ENCODE measurements at regions not wholly inside any gene's neighbourhood (a gene's known extent, or its start where the extent isn't known, plus 50 kb on each side); places are given as distances from the start of the nearest gene placed in this dataset.

DNA sequence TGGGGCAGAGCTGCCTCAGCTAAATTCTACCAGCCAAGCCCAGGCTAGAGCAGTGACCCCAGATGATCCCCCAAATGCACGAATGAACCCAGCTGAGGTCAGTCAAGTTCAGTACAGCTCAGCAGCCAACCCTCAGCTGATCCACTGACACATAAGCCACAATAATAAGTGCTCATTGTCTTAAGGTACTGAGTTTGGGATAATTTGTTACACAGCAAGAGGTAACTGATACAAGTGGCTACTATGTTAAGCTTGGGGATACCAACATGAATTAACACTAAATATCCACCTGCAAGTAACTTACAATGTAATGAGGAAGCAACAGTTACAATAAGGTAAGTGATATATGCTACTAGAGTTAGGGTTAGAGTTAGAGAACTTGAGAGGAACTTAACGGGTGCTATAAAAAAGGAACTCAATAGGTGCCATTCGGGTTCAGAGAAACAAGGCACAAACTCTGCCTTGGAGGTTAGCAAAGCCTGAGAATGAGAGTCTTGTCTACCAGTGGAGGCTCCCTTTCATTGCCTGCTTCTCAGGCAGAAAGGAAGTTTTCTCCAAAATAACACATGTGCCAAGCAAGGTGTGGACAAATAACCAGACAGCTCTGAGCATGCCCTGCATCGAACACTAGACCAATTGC, 189.4 kb downstream of the ARL4C start:
- no peak for DNase-seq (ENCODE audit: low read depth)

GRCh38 chr2:234306426-234307173, 190.3 kb downstream of the ARL4C start:
- DNase-seq (ENCODE audit: low read depth), result peak; percentile 43

GRCh38 chr2:234305846-234306245, 191.0 kb downstream of the ARL4C start:
- peak; percentile 81 for DNase-seq (ENCODE audit: low read depth)

- DNase-seq (ENCODE audit: low read depth), result peak; percentile 88
These were observed 191.9 kb downstream of the ARL4C start for GRCh38 chr2:234304950-234305349.

GRCh38 chr2:234302664-234302991, 194.3 kb downstream of the ARL4C start:
- no peak for DNase-seq (ENCODE audit: low read depth)

DNA sequence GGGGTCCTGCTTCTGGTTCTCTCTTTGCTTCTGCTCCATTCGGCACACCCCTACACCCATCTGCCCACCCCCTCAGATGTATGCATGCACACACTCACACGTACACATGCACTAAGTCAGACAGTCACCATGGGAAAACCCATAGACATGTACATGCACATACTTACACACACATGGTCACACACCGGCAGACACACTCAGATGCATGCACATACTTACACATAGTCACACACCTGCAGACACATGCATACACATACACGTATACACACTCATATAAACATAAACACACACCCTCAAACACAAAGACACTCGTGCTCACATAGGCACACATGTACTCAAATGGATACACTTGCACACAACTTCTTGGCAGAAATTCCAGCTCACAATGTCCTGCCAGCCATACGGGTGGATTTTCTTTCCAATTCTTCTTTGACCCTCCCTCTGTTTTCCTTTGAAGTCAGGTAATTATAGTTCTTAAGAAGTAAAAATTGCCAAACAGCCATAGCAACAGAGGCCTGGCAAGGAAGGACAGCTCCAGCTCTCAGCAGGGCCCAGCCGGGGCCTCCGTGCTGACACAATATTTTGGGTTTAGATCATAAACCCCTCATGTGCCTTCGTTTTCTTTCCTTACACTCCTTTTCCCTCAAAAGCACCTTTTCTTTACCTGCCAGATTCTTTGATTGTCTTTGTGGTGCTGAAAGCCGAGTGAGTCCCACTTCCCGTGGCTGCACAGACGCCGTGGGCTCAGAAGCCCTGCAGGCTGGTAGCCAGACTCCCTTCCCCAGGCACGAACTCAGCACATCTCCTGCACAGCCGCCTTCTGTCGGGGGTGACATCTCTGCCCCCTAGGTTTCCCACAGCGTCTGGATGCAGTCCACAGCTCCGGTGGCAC, 195.7 kb downstream of the ARL4C start:
- no peak for DNase-seq (ENCODE audit: low read depth)

DNA sequence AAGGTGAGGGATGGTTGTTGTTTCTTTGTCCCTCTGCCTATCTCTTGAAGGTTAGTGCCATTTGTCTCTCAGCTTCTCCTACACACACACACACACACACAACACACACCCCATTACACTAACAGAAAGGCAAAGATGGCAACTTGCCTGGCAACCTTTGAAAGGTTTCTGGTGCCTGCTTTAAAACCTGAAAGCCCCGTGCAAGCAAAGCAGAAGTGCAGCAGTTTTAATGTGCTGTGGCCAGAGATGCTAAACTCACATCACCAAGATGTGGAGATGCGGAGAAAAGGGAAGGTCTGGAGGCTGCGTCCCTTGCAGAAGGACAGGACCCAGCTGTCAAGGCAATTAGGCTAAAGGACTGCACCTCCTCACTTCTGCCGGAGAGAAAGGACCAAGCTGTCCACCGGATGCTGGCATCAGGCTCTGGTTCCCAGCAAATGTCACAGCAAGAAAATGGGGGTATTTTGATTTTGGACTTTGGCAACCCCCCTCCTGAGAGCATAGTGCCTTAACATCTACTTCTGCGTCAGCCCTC, 196.4 kb downstream of the ARL4C start:
- no peak for DNase-seq (ENCODE audit: low read depth)

- DNase-seq (ENCODE audit: low read depth), result no peak
These were observed 198.0 kb downstream of the ARL4C start for GRCh38 chr2:234298918-234299317.

- no peak for DNase-seq (ENCODE audit: low read depth)
These were observed 199.9 kb downstream of the ARL4C start for GRCh38 chr2:234296991-234297390.

- no peak for DNase-seq (ENCODE audit: low read depth)
These were observed 202.9 kb downstream of the ARL4C start for GRCh38 chr2:234293973-234294372.

GRCh38 chr2:234292962-234293243, 204.0 kb downstream of the ARL4C start:
- no peak for DNase-seq (ENCODE audit: low read depth)

- peak; percentile 25 for DNase-seq (ENCODE audit: low read depth)
These were observed 204.5 kb downstream of the ARL4C start for GRCh38 chr2:234292205-234292961.

DNA sequence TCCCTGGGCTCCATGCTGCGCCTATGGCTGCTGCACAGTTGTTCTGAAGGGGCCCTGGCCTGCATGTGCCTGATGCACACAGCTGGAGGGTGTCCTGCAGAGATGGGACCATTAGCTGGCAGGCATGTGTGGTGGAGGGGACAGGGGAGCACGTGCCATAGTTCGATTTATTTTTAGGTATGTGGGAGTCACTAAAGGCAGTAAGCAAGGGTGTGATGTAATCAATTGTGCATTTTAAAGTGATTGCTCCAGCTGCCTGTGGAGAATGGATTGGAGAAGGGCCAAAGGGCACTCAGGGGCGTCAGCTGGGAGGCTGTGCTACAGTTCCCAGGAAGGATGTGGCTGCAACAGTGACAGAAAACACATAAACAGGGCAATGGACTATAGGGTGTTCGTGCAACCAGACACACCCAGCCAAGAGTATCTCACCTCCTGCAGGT, 205.1 kb downstream of the ARL4C start:
- DNase-seq (ENCODE audit: low read depth), result peak; percentile 77

GRCh38 chr2:234290671-234291070, 206.2 kb downstream of the ARL4C start:
- DNase-seq (ENCODE audit: low read depth), result peak; percentile 16

DNA sequence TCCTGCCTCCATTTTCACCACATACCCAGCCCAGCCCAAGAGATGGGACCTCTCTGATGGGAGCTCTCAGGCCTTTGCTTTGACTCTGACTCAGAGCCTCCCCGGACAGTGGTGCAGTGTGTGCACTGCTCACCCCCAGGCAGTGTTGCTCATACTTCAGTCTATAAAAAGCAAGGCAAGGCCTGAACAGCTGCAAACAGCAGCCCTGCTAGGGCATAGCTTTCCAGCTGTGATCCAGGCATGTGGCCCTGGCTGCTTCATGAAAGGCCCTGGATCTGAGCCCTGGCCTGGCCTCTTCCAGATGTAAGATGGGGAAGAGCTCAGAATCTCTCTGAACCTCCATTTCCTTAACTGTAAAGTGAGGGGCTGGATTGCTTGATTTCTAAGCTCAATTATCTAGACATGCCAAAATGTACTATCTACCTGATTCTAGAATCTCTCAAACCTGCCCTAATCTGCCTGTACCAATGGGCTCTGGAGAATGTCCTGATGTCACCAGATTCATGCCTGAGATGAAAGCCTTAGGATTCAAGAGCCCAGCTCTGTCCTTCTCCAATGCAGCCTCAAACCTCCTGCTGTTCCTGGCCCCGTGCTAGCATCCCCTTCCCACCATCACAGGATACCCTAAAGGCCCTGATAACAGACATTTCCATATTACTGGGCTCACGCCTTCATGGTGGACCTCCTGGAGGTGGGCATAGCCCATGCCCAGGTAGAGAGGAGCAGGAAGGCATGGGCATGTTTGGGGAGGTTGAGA, 206.9 kb downstream of the ARL4C start:
- peak; percentile 88 for DNase-seq (ENCODE audit: low read depth)

- DNase-seq (ENCODE audit: low read depth), result peak; percentile 56
These were observed 207.9 kb downstream of the ARL4C start for GRCh38 chr2:234288974-234289455.

GRCh38 chr2:234287650-234288049, 209.2 kb downstream of the ARL4C start:
- DNase-seq (ENCODE audit: low read depth), result no peak

DNA sequence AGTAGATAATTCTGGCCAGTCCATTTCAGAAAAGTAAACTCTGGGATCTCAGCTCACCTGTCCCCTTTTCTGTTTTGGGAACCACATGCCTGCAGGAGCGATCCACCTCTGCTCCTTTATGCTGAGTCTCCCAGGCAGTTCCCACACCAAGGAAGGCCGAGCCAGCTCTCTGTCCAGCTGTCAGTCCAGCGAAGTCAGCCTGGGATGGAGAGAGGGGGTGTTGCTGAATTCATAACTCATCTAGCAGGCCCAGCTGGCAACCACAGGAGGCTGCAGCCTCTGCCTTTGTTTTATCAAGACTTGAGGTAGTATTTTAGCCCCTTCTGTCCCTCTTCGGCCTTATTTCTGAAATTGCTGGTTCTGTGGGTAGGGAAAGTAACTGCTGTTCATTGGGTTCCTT, 209.9 kb downstream of the ARL4C start:
- DNase-seq (ENCODE audit: low read depth), result peak; percentile 55

DNA sequence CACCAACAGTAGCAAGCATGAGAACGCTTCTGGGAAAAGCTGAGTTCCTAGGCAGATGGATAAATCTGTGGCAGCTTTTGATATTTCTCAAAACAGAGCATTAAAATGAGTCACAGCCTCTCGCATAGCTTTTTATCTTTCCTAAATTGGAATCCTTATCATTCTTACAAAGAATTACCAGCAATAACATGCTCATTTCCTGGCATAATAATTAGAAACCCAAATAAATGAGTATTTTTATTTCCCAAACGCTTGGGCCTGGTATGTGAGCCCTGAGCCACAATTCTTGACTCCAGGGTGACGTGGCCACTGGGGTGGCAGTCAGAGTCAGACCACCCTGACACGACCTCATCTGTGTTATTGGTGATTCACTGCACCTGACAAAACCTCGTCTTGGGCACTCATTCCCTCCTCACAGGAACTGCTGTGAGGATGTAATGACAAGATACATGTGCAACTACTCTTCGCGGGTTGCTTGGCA, 210.7 kb downstream of the ARL4C start:
- DNase-seq (ENCODE audit: low read depth), result peak; percentile 87

- no peak for DNase-seq (ENCODE audit: low read depth)
These were observed 211.3 kb downstream of the ARL4C start for GRCh38 chr2:234285541-234285940.

- DNase-seq (ENCODE audit: low read depth), result peak; percentile 60
These were observed 217.2 kb downstream of the ARL4C start for GRCh38 chr2:234279637-234280036.

Data from M059J (cell line).